Testis (tissue), 2 donors: ENCODE measurements at regions not wholly inside any gene's neighbourhood (a gene's known extent, or its start where the extent isn't known, plus 50 kb on each side); places are given as distances from the start of the nearest gene placed in this dataset.

Experiments used
- CTCF ChIP-seq, 3 experiments: fragments of 450-650 bp in 2 of 3; fragments of 200-600 bp in 1 of 3; sonication (generic) in 1 of 3; IDR thresholded peaks; one replicate each; pipeline ENCODE4 v1.5.1; 2016 to 2019; ENCODE audit warnings: antibody characterized with exemption in 3 of 3, mild to moderate bottlenecking in 2 of 3, moderate library complexity in 1 of 3
- POLR2A ChIP-seq: fragments of 450-650 bp; IDR thresholded peaks from one replicate; pipeline ENCODE4 v1.6.1; 2017; ENCODE audit warnings: antibody characterized with exemption, mild to moderate bottlenecking, moderate library complexity

- TF ChIP-seq CTCF (IDR thresholded peaks at IDR 0.05) (no peak), POLR2A (no peak)
Measured at GRCh38 chr21:23799376-23799775, 1807.9 kb downstream of the MRPL39 start.
